Hepatocyte (in vitro differentiated cells): ENCODE measurements at regions not wholly inside any gene's neighbourhood (a gene's known extent, or its start where the extent isn't known, plus 50 kb on each side); places are given as distances from the start of the nearest gene placed in this dataset.

Experiments
- EZH2 ChIP-seq: fragments of 200-600 bp; sonication (generic); IDR thresholded peaks from 2 replicates; pipeline ENCODE4 v1.6.1; 2016; ENCODE audit warnings: antibody characterized with exemption, mild to moderate bottlenecking, borderline replicate concordance
- TF ChIP-seq, protein P1 (sequence below): fragments of 200-600 bp; sonication (generic); IDR thresholded peaks from 2 replicates; pipeline ENCODE4 v1.5.1; 2016; ENCODE audit warnings: antibody characterized with exemption, mild to moderate bottlenecking; ENCODE audit not compliant: poor library complexity

DNA sequence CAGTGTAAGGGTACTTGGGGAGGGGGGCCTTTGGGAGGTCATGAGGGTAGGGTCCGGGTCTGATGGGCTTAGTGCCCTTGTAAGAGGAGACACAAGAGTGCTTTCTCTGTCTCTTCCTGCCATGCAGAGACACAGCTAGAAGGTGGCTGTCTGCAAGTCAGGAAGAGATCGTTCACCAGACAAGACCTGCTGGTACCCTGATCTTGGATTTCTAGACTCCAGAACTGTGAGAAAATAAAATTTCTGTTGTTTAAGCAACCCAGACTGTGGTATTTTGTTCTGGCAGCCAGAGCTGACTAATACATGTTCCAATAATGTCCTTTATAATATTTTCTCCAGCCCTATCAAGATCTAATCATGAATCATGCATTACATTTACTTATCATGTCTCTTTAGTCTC lies 130.0 kb upstream of the VEPH1 start:
- TF ChIP-seq, protein P1, sequence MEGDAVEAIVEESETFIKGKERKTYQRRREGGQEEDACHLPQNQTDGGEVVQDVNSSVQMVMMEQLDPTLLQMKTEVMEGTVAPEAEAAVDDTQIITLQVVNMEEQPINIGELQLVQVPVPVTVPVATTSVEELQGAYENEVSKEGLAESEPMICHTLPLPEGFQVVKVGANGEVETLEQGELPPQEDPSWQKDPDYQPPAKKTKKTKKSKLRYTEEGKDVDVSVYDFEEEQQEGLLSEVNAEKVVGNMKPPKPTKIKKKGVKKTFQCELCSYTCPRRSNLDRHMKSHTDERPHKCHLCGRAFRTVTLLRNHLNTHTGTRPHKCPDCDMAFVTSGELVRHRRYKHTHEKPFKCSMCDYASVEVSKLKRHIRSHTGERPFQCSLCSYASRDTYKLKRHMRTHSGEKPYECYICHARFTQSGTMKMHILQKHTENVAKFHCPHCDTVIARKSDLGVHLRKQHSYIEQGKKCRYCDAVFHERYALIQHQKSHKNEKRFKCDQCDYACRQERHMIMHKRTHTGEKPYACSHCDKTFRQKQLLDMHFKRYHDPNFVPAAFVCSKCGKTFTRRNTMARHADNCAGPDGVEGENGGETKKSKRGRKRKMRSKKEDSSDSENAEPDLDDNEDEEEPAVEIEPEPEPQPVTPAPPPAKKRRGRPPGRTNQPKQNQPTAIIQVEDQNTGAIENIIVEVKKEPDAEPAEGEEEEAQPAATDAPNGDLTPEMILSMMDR: no peak
- TF ChIP-seq EZH2: no peak
